Liver (tissue), 3 donors: ENCODE measurements at regions not wholly inside any gene's neighbourhood (a gene's known extent, or its start where the extent isn't known, plus 50 kb on each side); places are given as distances from the start of the nearest gene placed in this dataset.

ENCODE experiments used
- CTCF ChIP-seq: fragments of 150-350 bp; IDR thresholded peaks from 2 replicates; pipeline ENCODE4 v1.5.1; 2017; ENCODE audit warnings: improper control_type of control experiment, low read depth, low read length; ENCODE audit not compliant: missing input control
- RAD21 ChIP-seq, 2 donors: IDR thresholded peaks; 2 replicates each; pipeline ENCODE4 v1.6.1; 2016; ENCODE audit warnings: antibody characterized with exemption in 2 of 2, mild to moderate bottlenecking in 2 of 2
- REST ChIP-seq: IDR thresholded peaks from 2 replicates; pipeline ENCODE4 v1.6.1; 2016; ENCODE audit warnings: antibody characterized with exemption, mild to moderate bottlenecking
- donor health status: healthy.
- donor health status: healthy.

DNA sequence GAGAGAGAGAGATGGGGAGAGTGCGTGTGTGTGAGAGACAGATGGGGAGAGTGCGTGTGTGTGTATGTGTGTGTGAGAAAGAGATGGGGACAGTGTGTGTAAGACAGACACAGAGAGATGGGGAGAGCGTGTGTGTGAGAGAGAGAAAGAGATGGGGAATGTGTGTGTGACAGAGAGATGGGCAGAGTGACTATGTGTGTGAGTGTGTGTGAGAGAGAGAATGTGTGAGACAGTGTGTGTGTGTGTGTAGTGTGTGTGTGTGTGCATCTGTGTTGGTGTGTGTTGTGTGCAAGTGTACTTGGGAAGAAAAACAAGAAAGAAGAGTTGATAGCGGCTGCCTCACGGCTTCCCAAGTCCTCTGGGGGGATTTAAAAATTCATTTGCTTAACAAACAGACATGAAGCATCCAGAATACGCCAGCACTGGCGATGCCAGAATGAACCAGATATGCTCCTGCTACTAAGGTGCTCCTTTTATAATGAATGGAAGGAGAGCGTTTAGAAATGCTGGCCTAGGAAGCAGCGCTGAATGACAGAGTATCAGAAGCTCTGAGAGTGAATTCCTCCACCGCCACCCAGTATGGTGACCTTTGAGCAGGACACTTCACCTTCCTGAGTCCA, 186.1 kb upstream of the TSC22D2 start:
- no peak for TF ChIP-seq CTCF
- no peak for TF ChIP-seq REST
- no peak for TF ChIP-seq RAD21 (IDR thresholded peaks at IDR 0.05)
